K562 (cell line): ENCODE measurements at regions not wholly inside any gene's neighbourhood (a gene's known extent, or its start where the extent isn't known, plus 50 kb on each side); places are given as distances from the start of the nearest gene placed in this dataset.

Source experiments
- ATAC-seq: fragments of 200-7000 bp; cut with Tn5 transposase; 3 replicates; pipeline ENCODE4 v1.9.1; 2020; ENCODE audit warnings: moderate library complexity
- BruUV-seq: library from RNA; stranded (reverse); fragments of 400-500 nt; replicated peaks from 2 replicates; lab custom pipeline; 2021; lab: Mats Ljungman, UMichigan
- CTCF ChIA-PET: fragments of 300-600 bp; formaldehyde crosslinking; extraction: SDS; loops from one replicate; lab custom pipeline; 2021; ENCODE audit warnings: low intra/inter-chr PET ratio; lab: Yijun Ruan, JAX
- POLR2A ChIA-PET: fragments of 300-600, 350-650 bp; sonication (Branson Sonifier 250); formaldehyde crosslinking; extraction: SDS; loops from one replicate; lab custom pipeline; 2021; ENCODE audit warnings: antibody characterized with exemption, inconsistent platforms; lab: Yijun Ruan, JAX
- DNase-seq, 4 experiments: peaks; one replicate each; pipeline versions ENCODE4 v3.0.0 to v3.0.0-alpha.2; 2011 to 2018; ENCODE audit warnings: low spot score in 3 of 4, mixed read lengths in 3 of 4; ENCODE audit errors: extremely low read depth in 1 of 4
- FAIRE-seq: peaks from 2 replicates; lab custom pipeline; 2011; peaks lifted over from hg19 to GRCh38; lab: Jason Lieb, UNC
- H2AFZ ChIP-seq: 2 replicates; pipeline ENCODE4 v1.6.0; 2011; ENCODE audit warnings: low read depth, low read length, control low read depth, inconsistent platforms
- H3K27ac ChIP-seq: fragments of 200-600 bp; 3 replicates; pipeline ENCODE4 v1.8.0; 2011; ENCODE audit warnings: low read depth, mild to moderate bottlenecking, control low read depth, inconsistent platforms, low read length, moderate library complexity, mixed read lengths; ENCODE audit errors: extremely low read depth
- H3K27me3 ChIP-seq, 2 experiments: fragments of 300-600 bp in 1 of 2; 2 replicates in 1 of 2; 3 replicates in 1 of 2; pipeline versions ENCODE4 v1.6.0 to v1.8.0; 2011; ENCODE audit warnings: inconsistent platforms in 2 of 2, low read length in 2 of 2, mild to moderate bottlenecking in 1 of 2, mixed read lengths in 1 of 2, moderate library complexity in 1 of 2; ENCODE audit not compliant: control insufficient read depth in 2 of 2, insufficient read depth in 2 of 2
- H3K36me3 ChIP-seq: fragments of 300-600 bp; 3 replicates; pipeline ENCODE4 v1.8.0; 2011; ENCODE audit warnings: mild to moderate bottlenecking, low read length, inconsistent platforms; ENCODE audit not compliant: control insufficient read depth, insufficient read depth
- H3K4me1 ChIP-seq, 2 experiments: fragments of 200-600 bp in 1 of 2; replicated peaks in 1 of 2; 2 replicates in 1 of 2; 3 replicates in 1 of 2; pipeline versions ENCODE4 v1.5.1 to v1.8.0; 2011; ENCODE audit warnings: inconsistent platforms in 2 of 2, low read length in 2 of 2, mild to moderate bottlenecking in 1 of 2, mixed read lengths in 1 of 2, moderate library complexity in 1 of 2; ENCODE audit not compliant: control insufficient read depth in 2 of 2, insufficient read depth in 2 of 2
- H3K4me2 ChIP-seq: 2 replicates; pipeline ENCODE4 v1.6.1; 2011; ENCODE audit warnings: low read length, control low read depth, inconsistent platforms, mixed read lengths; ENCODE audit not compliant: insufficient read depth
- H3K4me3 ChIP-seq: fragments of 200-600 bp; sonication (generic), shearing (Covaris generic); 2 replicates; pipeline ENCODE4 v1.5.1; 2016; ENCODE audit warnings: control low read depth, inconsistent platforms
- H3K79me2 ChIP-seq: fragments of 200-600 bp; 3 replicates; pipeline ENCODE4 v1.8.0; 2011; ENCODE audit warnings: low read length, inconsistent platforms; ENCODE audit not compliant: control insufficient read depth, insufficient read depth
- H3K9ac ChIP-seq, 2 experiments: 2 replicates each; pipeline versions ENCODE4 v1.6.0 to v1.6.1; 2011; ENCODE audit warnings: low read depth in 2 of 2, low read length in 2 of 2, control low read depth in 1 of 2, inconsistent platforms in 1 of 2, mild to moderate bottlenecking in 1 of 2, mixed read lengths in 1 of 2; ENCODE audit not compliant: insufficient read depth in 1 of 2
- H3K9me1 ChIP-seq: one replicate; pipeline ENCODE4 v1.6.0; 2011; ENCODE audit warnings: inconsistent platforms, mild to moderate bottlenecking, low read length, moderate library complexity; ENCODE audit not compliant: control insufficient read depth, insufficient read depth
- H3K9me3 ChIP-seq: replicated peaks from 2 replicates; pipeline ENCODE4 v1.5.1; 2011; ENCODE audit warnings: low read depth, low read length, inconsistent platforms; ENCODE audit not compliant: control insufficient read depth, insufficient read depth
- H4K20me1 ChIP-seq: replicated peaks from 2 replicates; pipeline ENCODE4 v1.6.1; 2011; ENCODE audit warnings: low read length, inconsistent platforms, mixed read lengths; ENCODE audit not compliant: control insufficient read depth, insufficient read depth
- ATF1 ChIP-seq, 2 experiments: fragments of 450-650 bp in 1 of 2; IDR thresholded peaks; 2 replicates each; pipeline ENCODE4 v1.6.1; 2016; ENCODE audit warnings: missing compliant biosample characterization in 1 of 2, missing genetic modification characterization in 1 of 2
- ATF7 ChIP-seq: fragments of 450-650 bp; IDR thresholded peaks from 2 replicates; pipeline ENCODE4 v1.7.1; 2014; ENCODE audit warnings: mild to moderate bottlenecking, moderate library complexity
- ETV6 ChIP-seq, 3 experiments: fragments of 150-350 bp in 1 of 3; sonication (generic) in 1 of 3; formaldehyde crosslinking in 1 of 3; IDR thresholded peaks; 2 replicates each; pipeline versions ENCODE4 v1.6.1 to v1.8.0; 2014 to 2022; ENCODE audit warnings: borderline replicate concordance in 2 of 3, low read depth in 2 of 3, antibody characterized with exemption in 1 of 3, low read length in 1 of 3, mild to moderate bottlenecking in 1 of 3, missing genetic modification reagents in 1 of 3
- KHSRP ChIP-seq: fragments of 450-650 bp; IDR thresholded peaks from 2 replicates; pipeline ENCODE4 v1.6.1; 2017
- NEUROD1 ChIP-seq: fragments of 150-350 bp; IDR thresholded peaks from 2 replicates; pipeline ENCODE4 v1.6.1; 2014; ENCODE audit warnings: borderline replicate concordance, low read length, low read depth; ENCODE audit not compliant: partially characterized antibody
- NR4A1 ChIP-seq, 2 experiments: fragments of 250-450 bp in 1 of 2; fragments of 450-650 bp in 1 of 2; sonication (Bioruptor Pico) in 1 of 2; IDR thresholded peaks; 2 replicates each; pipeline versions ENCODE4 v1.4.0 to v1.6.1; 2016 to 2020; ENCODE audit warnings: mild to moderate bottlenecking in 2 of 2, missing compliant biosample characterization in 1 of 2, missing genetic modification characterization in 1 of 2, moderate library complexity in 1 of 2
- RAD21 ChIP-seq, 2 experiments: fragments of 250-450 bp in 1 of 2; fragments of 450-650 bp in 1 of 2; sonication (Bioruptor Pico) in 1 of 2; formaldehyde crosslinking in 1 of 2; IDR thresholded peaks in 1 of 2; conservative IDR thresholded peaks in 1 of 2; 2 replicates each; pipeline versions ENCODE4 v1.4.0 to v1.8.0; 2020 to 2022; ENCODE audit warnings: mild to moderate bottlenecking in 2 of 2, moderate library complexity in 1 of 2
- TCF7L2 ChIP-seq: fragments of 150-350 bp; IDR thresholded peaks from 2 replicates; pipeline ENCODE4 v1.6.1; 2016; ENCODE audit warnings: low read depth, mild to moderate bottlenecking, low read length, moderate library complexity
- WHSC1 ChIP-seq: IDR thresholded peaks from one replicate; pipeline ENCODE4 v1.6.1; 2012; ENCODE audit warnings: low read length, control low read depth, inconsistent platforms
- ZBTB17 ChIP-seq: fragments of 450-650 bp; formaldehyde crosslinking; IDR thresholded peaks from 2 replicates; pipeline ENCODE4 v1.4.0; 2020; ENCODE audit warnings: mild to moderate bottlenecking
- ZNF239 ChIP-seq: fragments of 250-450 bp; sonication (Bioruptor Pico); IDR thresholded peaks from 2 replicates; pipeline ENCODE4 v1.4.0; 2020; ENCODE audit warnings: mild to moderate bottlenecking
- ZNF780A ChIP-seq: fragments of 250-450 bp; sonication (Bioruptor Pico); IDR thresholded peaks from 2 replicates; pipeline ENCODE4 v1.5.0; 2021; ENCODE audit warnings: mild to moderate bottlenecking
- WGBS: fragments of 100-300 bp; shearing (Covaris generic); methylation state at CpG from one replicate; pipeline ENCODE4 v1.1.6; 2016; ENCODE audit warnings: low coverage, mixed read lengths; ENCODE audit not compliant: insufficient coverage; ENCODE audit errors: missing lambda C conversion rate; 5-methylcytosine and 5-hydroxymethylcytosine counted together
- in situ Hi-C: fragments of 300-500 bp; cut with MboI; formaldehyde crosslinking; loops from 4 replicates; pipeline ENCODE4 v1.15.0; 2018; ENCODE audit warnings: inconsistent platforms, mixed read lengths
- intact Hi-C: fragments of 100-400 bp; cut with micrococcal nuclease; formaldehyde crosslinking; loops from 2 replicates; pipeline ENCODE4 v1.14.2; 2022
- TF ChIP-seq, protein P1 (sequence below): fragments of 250-450 bp; sonication (Bioruptor Pico); IDR thresholded peaks from 2 replicates; pipeline ENCODE4 v1.9.0; 2021; ENCODE audit warnings: mild to moderate bottlenecking
- TF ChIP-seq, protein P2 (sequence below), 2 experiments: fragments of 450-650 bp in 1 of 2; IDR thresholded peaks; 2 replicates each; pipeline ENCODE4 v1.6.1; 2011 to 2017; ENCODE audit warnings: low read depth in 2 of 2, antibody characterized with exemption in 1 of 2, borderline replicate concordance in 1 of 2, low read length in 1 of 2, mild to moderate bottlenecking in 1 of 2, mixed read lengths in 1 of 2; ENCODE audit not compliant: control insufficient read depth in 1 of 2

DNA sequence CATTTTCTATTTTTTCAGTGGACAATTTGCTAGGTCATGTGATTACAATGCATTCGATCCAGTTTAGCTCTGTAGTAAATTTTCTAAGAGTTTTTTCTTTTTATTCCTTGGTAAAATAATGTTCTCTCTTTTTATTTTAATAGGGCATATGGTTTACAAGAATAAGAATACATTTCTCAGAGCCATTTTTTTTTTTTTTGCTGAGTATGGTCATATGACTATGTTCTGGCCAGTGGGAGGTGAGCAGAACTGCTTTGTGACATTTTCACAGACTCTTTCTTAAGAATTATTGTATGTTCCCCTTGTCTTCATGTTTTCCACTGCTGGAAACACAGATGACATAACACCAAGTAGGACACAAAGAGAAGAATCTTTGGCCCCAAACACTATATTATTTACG, 626.6 kb upstream of the FSHR start:
- no peak for ATAC-seq
- ChIA-PET POLR2A (no interaction called here), CTCF (no interaction called here)
- no TSS peak for BruUV-seq
- no peaks in the 10 kb centered on the region for H3K79me2 ChIP-seq
- no peak overlapping the region for H3K9ac ChIP-seq
- H3K27ac ChIP-seq: no peak overlapping the region
- no peak for FAIRE-seq
- H3K4me1 ChIP-seq: no peaks in the 10 kb centered on the region
- DNase-seq: no peak
- no peak for TF ChIP-seq ATF1 (CRISPR knock-in tag; IDR thresholded peaks at IDR 0.05)
- TF ChIP-seq ATF1 (tag; IDR thresholded peaks at IDR 0.05): no peak
- no peak for TF ChIP-seq ZNF780A (CRISPR knock-in tag)
- no peak for TF ChIP-seq ATF7
- no peak for TF ChIP-seq RAD21 (CRISPR knock-in tag; conservative IDR thresholded peaks at IDR 0.05 in 1 of 2, IDR thresholded peaks at IDR 0.05 in 1 of 2)
- no peak for TF ChIP-seq WHSC1
- no peak for TF ChIP-seq TCF7L2
- TF ChIP-seq ZNF239 (CRISPR knock-in tag): no peak
- no peak for TF ChIP-seq NEUROD1
- no peak for TF ChIP-seq ZBTB17 (CRISPR knock-in tag)
- TF ChIP-seq, protein P1, sequence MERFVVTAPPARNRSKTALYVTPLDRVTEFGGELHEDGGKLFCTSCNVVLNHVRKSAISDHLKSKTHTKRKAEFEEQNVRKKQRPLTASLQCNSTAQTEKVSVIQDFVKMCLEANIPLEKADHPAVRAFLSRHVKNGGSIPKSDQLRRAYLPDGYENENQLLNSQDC (CRISPR knock-in tag): no peak
- TF ChIP-seq, protein P2, sequence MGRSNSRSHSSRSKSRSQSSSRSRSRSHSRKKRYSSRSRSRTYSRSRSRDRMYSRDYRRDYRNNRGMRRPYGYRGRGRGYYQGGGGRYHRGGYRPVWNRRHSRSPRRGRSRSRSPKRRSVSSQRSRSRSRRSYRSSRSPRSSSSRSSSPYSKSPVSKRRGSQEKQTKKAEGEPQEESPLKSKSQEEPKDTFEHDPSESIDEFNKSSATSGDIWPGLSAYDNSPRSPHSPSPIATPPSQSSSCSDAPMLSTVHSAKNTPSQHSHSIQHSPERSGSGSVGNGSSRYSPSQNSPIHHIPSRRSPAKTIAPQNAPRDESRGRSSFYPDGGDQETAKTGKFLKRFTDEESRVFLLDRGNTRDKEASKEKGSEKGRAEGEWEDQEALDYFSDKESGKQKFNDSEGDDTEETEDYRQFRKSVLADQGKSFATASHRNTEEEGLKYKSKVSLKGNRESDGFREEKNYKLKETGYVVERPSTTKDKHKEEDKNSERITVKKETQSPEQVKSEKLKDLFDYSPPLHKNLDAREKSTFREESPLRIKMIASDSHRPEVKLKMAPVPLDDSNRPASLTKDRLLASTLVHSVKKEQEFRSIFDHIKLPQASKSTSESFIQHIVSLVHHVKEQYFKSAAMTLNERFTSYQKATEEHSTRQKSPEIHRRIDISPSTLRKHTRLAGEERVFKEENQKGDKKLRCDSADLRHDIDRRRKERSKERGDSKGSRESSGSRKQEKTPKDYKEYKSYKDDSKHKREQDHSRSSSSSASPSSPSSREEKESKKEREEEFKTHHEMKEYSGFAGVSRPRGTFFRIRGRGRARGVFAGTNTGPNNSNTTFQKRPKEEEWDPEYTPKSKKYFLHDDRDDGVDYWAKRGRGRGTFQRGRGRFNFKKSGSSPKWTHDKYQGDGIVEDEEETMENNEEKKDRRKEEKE (IDR thresholded peaks at IDR 0.05; ENCODE audit: borderline replicate concordance in 1 of 2, control insufficient read depth in 1 of 2, low read depth in 2 of 2, low read length in 1 of 2): no peak
- no peak for TF ChIP-seq ETV6 (IDR thresholded peaks at IDR 0.05; ENCODE audit: borderline replicate concordance in 1 of 2, low read depth in 2 of 2, low read length in 1 of 2)
- TF ChIP-seq ETV6 (CRISPR knock-in tag; IDR thresholded peaks at IDR 0.05; ENCODE audit: borderline replicate concordance): no peak
- no peak for TF ChIP-seq NR4A1 (CRISPR knock-in tag; IDR thresholded peaks at IDR 0.05)
- TF ChIP-seq NR4A1 (tag; IDR thresholded peaks at IDR 0.05): no peak
- no peak for TF ChIP-seq KHSRP
- intact Hi-C loops: no loop called here
- no peaks in the 10 kb centered on the region for H4K20me1 ChIP-seq
- in situ Hi-C loops: no loop called here
- H3K9me3 ChIP-seq: no peaks in the 10 kb centered on the region
- no peak overlapping the region for H3K4me3 ChIP-seq
- H3K36me3 ChIP-seq: no peaks in the 10 kb centered on the region
- no peaks in the 10 kb centered on the region for H3K27me3 ChIP-seq
- H2AFZ ChIP-seq: no peak overlapping the region
- 4% methylated on average over 2 of the region's 2 CpGs for WGBS
- H3K4me2 ChIP-seq: no peak overlapping the region
- H3K9me1 ChIP-seq: no peaks in the 10 kb centered on the region
